H1 (cell line): ENCODE measurements at regions not wholly inside any gene's neighbourhood (a gene's known extent, or its start where the extent isn't known, plus 50 kb on each side); places are given as distances from the start of the nearest gene placed in this dataset.

Experiments
- CTCF ChIA-PET: fragments of 300-600 bp; sonication (Branson Sonifier 250); formaldehyde crosslinking; loops from one replicate; lab custom pipeline; 2021; ENCODE audit not compliant: partially characterized antibody; lab: Charles Lee
- POLR2A ChIA-PET: fragments of 300-600 bp; sonication (Branson Sonifier 250); formaldehyde crosslinking; loops from one replicate; lab custom pipeline; 2021; ENCODE audit warnings: inconsistent platforms; ENCODE audit not compliant: partially characterized antibody; lab: Charles Lee
- DNase-seq, 2 experiments: peaks; one replicate each; pipeline versions ENCODE4 v3.0.0 to v3.0.0-alpha.2; 2010 to 2022; ENCODE audit warnings: low spot score in 2 of 2, low read depth in 1 of 2, mixed read lengths in 1 of 2
- FAIRE-seq: peaks from 2 replicates; lab custom pipeline; 2011; peaks lifted over from hg19 to GRCh38; lab: Jason Lieb, UNC
- H2AFZ ChIP-seq: 2 replicates; pipeline ENCODE4 v1.8.1; 2012; ENCODE audit warnings: low read length, inconsistent platforms
- H2AK5ac ChIP-seq: 2 replicates; pipeline ENCODE4 v1.6.1; 2013; ENCODE audit warnings: low read depth, low read length
- H2BK120ac ChIP-seq: replicated peaks from 2 replicates; pipeline ENCODE3; 2013; ENCODE audit warnings: low read depth, low read length, inconsistent platforms
- H2BK12ac ChIP-seq: 2 replicates; pipeline ENCODE4 v1.6.1; 2013; ENCODE audit warnings: low read depth, low read length
- H2BK15ac ChIP-seq: 2 replicates; pipeline ENCODE4 v1.6.1; 2013; ENCODE audit warnings: low read length
- H2BK20ac ChIP-seq: 2 replicates; pipeline ENCODE4 v1.6.1; 2013; ENCODE audit warnings: low read length
- H2BK5ac ChIP-seq: 2 replicates; pipeline ENCODE4 v1.6.1; 2013; ENCODE audit warnings: low read depth, low read length
- H3K14ac ChIP-seq: 2 replicates; pipeline ENCODE4 v1.6.1; 2013; ENCODE audit warnings: inconsistent platforms; ENCODE audit not compliant: insufficient read length
- H3K18ac ChIP-seq: 2 replicates; pipeline ENCODE4 v1.6.1; 2013; ENCODE audit warnings: low read length; ENCODE audit errors: extremely low read depth
- H3K23ac ChIP-seq: 2 replicates; pipeline ENCODE4 v1.6.1; 2013; ENCODE audit warnings: inconsistent platforms; ENCODE audit not compliant: insufficient read length
- H3K23me2 ChIP-seq: 2 replicates; pipeline ENCODE4 v1.6.1; 2013; ENCODE audit warnings: low read depth, low read length
- H3K27ac ChIP-seq: 2 replicates; pipeline ENCODE4 v1.6.1; 2011; ENCODE audit warnings: low read depth, low read length, inconsistent platforms
- H3K27me3 ChIP-seq, 4 experiments: replicated peaks in 1 of 4; 1 replicate in 1 of 4; 2 replicates in 3 of 4; pipeline versions ENCODE4 v1.6.1 to v1.8.1; 2011 to 2013; ENCODE audit warnings: low read length in 3 of 4, mild to moderate bottlenecking in 3 of 4, inconsistent platforms in 2 of 4, mixed read lengths in 2 of 4, moderate library complexity in 1 of 4; ENCODE audit not compliant: control insufficient read depth in 3 of 4, insufficient read depth in 3 of 4; ENCODE audit errors: extremely low read depth in 1 of 4
- H3K36me3 ChIP-seq, 4 experiments: 2 replicates each; pipeline versions ENCODE4 v1.6.1 to v1.8.1; 2011 to 2013; ENCODE audit warnings: mild to moderate bottlenecking in 4 of 4, low read length in 3 of 4, moderate library complexity in 2 of 4, control low read depth in 1 of 4, inconsistent platforms in 1 of 4; ENCODE audit not compliant: insufficient read depth in 4 of 4, control insufficient read depth in 2 of 4
- H3K4ac ChIP-seq: replicated peaks from 2 replicates; pipeline ENCODE3; 2013; ENCODE audit warnings: low read length, low read depth, mixed read lengths, inconsistent platforms; ENCODE audit not compliant: insufficient read length
- H3K4me1 ChIP-seq, 4 experiments: replicated peaks in 1 of 4; 1 replicate in 1 of 4; 2 replicates in 3 of 4; pipeline versions ENCODE4 v1.6.1 to v1.8.1; 2011 to 2013; ENCODE audit warnings: low read length in 3 of 4, inconsistent platforms in 2 of 4, mixed read lengths in 1 of 4; ENCODE audit not compliant: insufficient read depth in 4 of 4, control insufficient read depth in 3 of 4
- H3K4me2 ChIP-seq, 2 experiments: 2 replicates each; pipeline versions ENCODE4 v1.6.1 to v1.8.1; 2011 to 2013; ENCODE audit warnings: low read depth in 2 of 2, low read length in 2 of 2, control low read depth in 1 of 2, inconsistent platforms in 1 of 2, mild to moderate bottlenecking in 1 of 2; ENCODE audit not compliant: insufficient read depth in 1 of 2
- H3K4me3 ChIP-seq, 4 experiments: fragments of 200-600, 300-600 bp in 1 of 4; sonication (generic), shearing (Covaris generic), sonication (Bioruptor Twin) in 1 of 4; 2 replicates each; pipeline versions ENCODE4 v1.5.1 to v1.8.1; 2011 to 2016; ENCODE audit warnings: low read length in 4 of 4, low read depth in 3 of 4, control low read depth in 2 of 4, inconsistent platforms in 2 of 4, mild to moderate bottlenecking in 2 of 4, mixed read lengths in 1 of 4, moderate library complexity in 1 of 4; ENCODE audit not compliant: insufficient read depth in 2 of 4; ENCODE audit errors: extremely low read depth in 1 of 4
- H3K56ac ChIP-seq: replicated peaks from 2 replicates; pipeline ENCODE3; 2013; ENCODE audit warnings: low read depth, mild to moderate bottlenecking, mixed read lengths, low read length, inconsistent platforms; ENCODE audit not compliant: insufficient read length
- H3K79me1 ChIP-seq: 2 replicates; pipeline ENCODE4 v1.6.1; 2013; ENCODE audit warnings: low read depth, low read length, control low read depth
- H3K79me2 ChIP-seq, 2 experiments: 2 replicates each; pipeline versions ENCODE4 v1.6.1 to v1.8.1; 2012 to 2013; ENCODE audit warnings: low read length in 2 of 2, mild to moderate bottlenecking in 2 of 2, inconsistent platforms in 1 of 2; ENCODE audit not compliant: insufficient read depth in 2 of 2, control insufficient read depth in 1 of 2
- H3K9ac ChIP-seq, 4 experiments: replicated peaks in 1 of 4; 1 replicate in 1 of 4; 2 replicates in 3 of 4; pipeline versions ENCODE4 v1.6.1 to v1.8.1; 2011 to 2013; ENCODE audit warnings: low read depth in 3 of 4, low read length in 3 of 4, control low read depth in 2 of 4, mild to moderate bottlenecking in 2 of 4, moderate library complexity in 2 of 4, inconsistent platforms in 1 of 4; ENCODE audit errors: extremely low read depth in 1 of 4
- H3K9me3 ChIP-seq, 2 experiments: 2 replicates each; pipeline versions ENCODE4 v1.6.1 to v1.8.1; 2012 to 2013; ENCODE audit warnings: mild to moderate bottlenecking in 2 of 2, moderate library complexity in 2 of 2, control low read depth in 1 of 2, inconsistent platforms in 1 of 2, low read depth in 1 of 2, low read length in 1 of 2, mixed read lengths in 1 of 2; ENCODE audit not compliant: insufficient read depth in 2 of 2
- H4K20me1 ChIP-seq, 2 experiments: replicated peaks in 1 of 2; 2 replicates each; pipeline versions ENCODE3 to v1.8.1; 2011 to 2013; ENCODE audit warnings: inconsistent platforms in 2 of 2, low read length in 2 of 2, mild to moderate bottlenecking in 1 of 2; ENCODE audit not compliant: insufficient read depth in 2 of 2, control insufficient read depth in 1 of 2
- H4K5ac ChIP-seq: 2 replicates; pipeline ENCODE4 v1.6.1; 2013; ENCODE audit warnings: low read length, low read depth, mixed read lengths, inconsistent platforms; ENCODE audit not compliant: insufficient read length
- H4K8ac ChIP-seq: 2 replicates; pipeline ENCODE4 v1.8.0; 2013; ENCODE audit warnings: mild to moderate bottlenecking, moderate library complexity, low read length, inconsistent platforms; ENCODE audit not compliant: insufficient read depth; ENCODE audit errors: extremely low read depth
- H4K91ac ChIP-seq: replicated peaks from 2 replicates; pipeline ENCODE3; 2013; ENCODE audit warnings: low read length, mixed read lengths, inconsistent platforms; ENCODE audit not compliant: insufficient read length
- EZH2 ChIP-seq: fragments of 200-600 bp; sonication (generic); IDR thresholded peaks from 2 replicates; pipeline ENCODE4 v1.7.1; 2012; ENCODE audit warnings: low read depth, mild to moderate bottlenecking, moderate library complexity, low read length, inconsistent platforms; ENCODE audit not compliant: severe bottlenecking
- KDM4A ChIP-seq: IDR thresholded peaks from one replicate; pipeline ENCODE4 v1.7.1; 2012; ENCODE audit warnings: low read depth, mild to moderate bottlenecking, moderate library complexity, low read length, inconsistent platforms; ENCODE audit not compliant: severe bottlenecking
- SUZ12 ChIP-seq: fragments of 200-600 bp; sonication (generic); IDR thresholded peaks from 2 replicates; pipeline ENCODE4 v1.6.1; 2012; ENCODE audit warnings: mild to moderate bottlenecking, inconsistent platforms, low read length, moderate library complexity, mixed read lengths
- WGBS, 2 experiments: shearing (Covaris generic) in 1 of 2; methylation state at CpG; one replicate each; pipeline versions ENCODE4 v1.1.6 to v1.1.7; 2013 to 2015; ENCODE audit warnings: low lambda C conversion rate in 2 of 2, mixed read lengths in 2 of 2, inconsistent platforms in 1 of 2, low coverage in 1 of 2, missing lambda C conversion rate in 1 of 2; ENCODE audit not compliant: insufficient replicate concordance in 2 of 2, insufficient coverage in 1 of 2, insufficient read length in 1 of 2; ENCODE audit errors: extremely low coverage in 1 of 2, missing lambda C conversion rate in 1 of 2; 5-methylcytosine and 5-hydroxymethylcytosine counted together
- TF ChIP-seq, protein P1 (sequence below): IDR thresholded peaks from 2 replicates; pipeline ENCODE4 v1.6.1; 2011; ENCODE audit warnings: low read length, improper control_type of control experiment

- Histone ChIP-seq H3K14ac (no peak overlapping the region), H2BK120ac (no peak overlapping the region), H3K4me3 (peak overlapping the region; percentile 34 to 67 (median 40)), H3K23me2 (peaks cover 9% of the 10 kb centered on the region; the same call in 1 of the 2 replicates), H3K23ac (no peak overlapping the region), H2BK5ac (no peak overlapping the region), H4K91ac (no peak overlapping the region), H3K4me1 (peaks cover 2 to 6% (median 4%) of the 10 kb centered on the region in 4 experiments; a peak in 6 of 7 replicates), H3K56ac (no peak overlapping the region), H3K9ac (no peak overlapping the region), H3K27ac (no peak overlapping the region), H4K5ac (no peak overlapping the region), H3K79me1 (no peaks in the 10 kb centered on the region), H3K36me3 (no peaks in the 10 kb centered on the region), H2BK15ac (no peak overlapping the region; the same call in 1 of the 2 replicates), H2BK20ac (no peak overlapping the region), H3K4ac (no peak overlapping the region), H3K18ac (no peak overlapping the region), H3K79me2 (no peaks in the 10 kb centered on the region), H2AFZ (no peak overlapping the region; the same call in 1 of the 2 replicates), H3K4me2 (peak overlapping the region; percentile 76 to 92), H3K9me3 (no peaks in the 10 kb centered on the region), H4K8ac (no peak overlapping the region), H2BK12ac (no peak overlapping the region), H2AK5ac (no peak overlapping the region), H4K20me1 (no peaks in the 10 kb centered on the region), H3K27me3 (peaks cover 4 to 33% (median 29%) of the 10 kb centered on the region in 4 experiments)
- WGBS, 2 experiments, result 2% methylated on average over 19 of the region's 34 CpGs; no CpG with 5 or more reads in 1 of the 2 experiments
- TF ChIP-seq, protein P1, sequence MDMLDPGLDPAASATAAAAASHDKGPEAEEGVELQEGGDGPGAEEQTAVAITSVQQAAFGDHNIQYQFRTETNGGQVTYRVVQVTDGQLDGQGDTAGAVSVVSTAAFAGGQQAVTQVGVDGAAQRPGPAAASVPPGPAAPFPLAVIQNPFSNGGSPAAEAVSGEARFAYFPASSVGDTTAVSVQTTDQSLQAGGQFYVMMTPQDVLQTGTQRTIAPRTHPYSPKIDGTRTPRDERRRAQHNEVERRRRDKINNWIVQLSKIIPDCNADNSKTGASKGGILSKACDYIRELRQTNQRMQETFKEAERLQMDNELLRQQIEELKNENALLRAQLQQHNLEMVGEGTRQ, result no peak
- TF ChIP-seq EZH2, result peak; percentile 61
- peak; percentile 53 for TF ChIP-seq SUZ12
- TF ChIP-seq KDM4A, result peak; percentile 73
- DNase-seq, result peak in 1 of 2 experiments; percentile 67
- ChIA-PET POLR2A (interaction anchor here (2.3 kb wide), 1 partner anchor 10 kb away, joined by 7 read pairs; no protein-coding TSS in a partner anchor), CTCF (interaction anchor here (1.3 to 2.0 kb wide), 3 partner anchors 10 to 21 kb away, joined by 3 to 11 read pairs (median 3); no protein-coding TSS in a partner anchor)
- FAIRE-seq, result no peak
Observed at GRCh38 chr5:176133289-176133870, 104.8 kb upstream of the SIMC1 start.
